ENCODE measurements at regions not wholly inside any gene's neighbourhood (a gene's known extent, or its start where the extent isn't known, plus 50 kb on each side); places are given as distances from the start of the nearest gene placed in this dataset.

GRCh38 chrX:21174439-21174838 lies 199.8 kb upstream of the CNKSR2 start:
- no peaks in the 10 kb centered on the region for H3K79me1 ChIP-seq (ENCODE audit: low read depth, low read length)
- H2BK15ac ChIP-seq (ENCODE audit: low read length) = no peak overlapping the region
- no peak overlapping the region for H3K27ac ChIP-seq (replicated peaks; ENCODE audit: low read length)
- DNase-seq (ENCODE audit: low spot score) = no peak
- no peak overlapping the region for H3K9ac ChIP-seq (ENCODE audit: low read depth, low read length, poor library complexity)
- H2AFZ ChIP-seq (ENCODE audit: low read length) = no peak overlapping the region
- H2BK12ac ChIP-seq (ENCODE audit: low read length) = no peak overlapping the region
- no peak overlapping the region for H2BK5ac ChIP-seq (ENCODE audit: low read length)
- no peak overlapping the region for H3K18ac ChIP-seq (ENCODE audit: low read length)
- H2BK120ac ChIP-seq (ENCODE audit: low read depth, low read length) = no peak overlapping the region
- H3K4me2 ChIP-seq (ENCODE audit: insufficient read depth, low read length, poor library complexity, severe bottlenecking) = no peak overlapping the region
- no peak overlapping the region for H3K4ac ChIP-seq (ENCODE audit: low read length)
- no peak overlapping the region for H4K91ac ChIP-seq (ENCODE audit: low read depth, low read length, poor library complexity)
- no CpG with 5 or more reads among the region's 1 CpG for WGBS, 2 donors (ENCODE audit: extremely low coverage in 2 of 2, insufficient read length in 2 of 2, insufficient replicate concordance in 1 of 2)
- no peak overlapping the region for H3K14ac ChIP-seq (ENCODE audit: low read length)
- no peak overlapping the region for H3K4me3 ChIP-seq (ENCODE audit: low read length in 2 of 2)
- H4K8ac ChIP-seq (ENCODE audit: low read depth, low read length) = no peak overlapping the region
- no peaks in the 10 kb centered on the region for H3K36me3 ChIP-seq (replicated peaks in 1 of 2; ENCODE audit: control insufficient read depth in 2 of 2, insufficient read depth in 2 of 2, low read length in 2 of 2)
- H3K23ac ChIP-seq (ENCODE audit: low read depth, low read length, poor library complexity) = no peak overlapping the region
- no peaks in the 10 kb centered on the region for H3K4me1 ChIP-seq (ENCODE audit: control insufficient read depth in 2 of 2, insufficient read depth in 1 of 2, low read depth in 1 of 2, low read length in 2 of 2)
- no peaks in the 10 kb centered on the region for H3K27me3 ChIP-seq (ENCODE audit: control insufficient read depth in 3 of 3, insufficient read depth in 3 of 3, low read depth in 1 of 3, low read length in 3 of 3)
- H2AK5ac ChIP-seq (ENCODE audit: low read depth, low read length) = no peak overlapping the region
- H3K9me3 ChIP-seq (replicated peaks in 1 of 2; ENCODE audit: control insufficient read depth in 2 of 2, insufficient read depth in 1 of 2, low read depth in 1 of 2, low read length in 2 of 2) = no peaks in the 10 kb centered on the region

GRCh38 chrX:21176921-21177571 lies 197.2 kb upstream of the CNKSR2 start:
- H3K36me3 ChIP-seq (replicated peaks in 1 of 2; ENCODE audit: control insufficient read depth in 2 of 2, insufficient read depth in 2 of 2, low read length in 2 of 2) = no peaks in the 10 kb centered on the region
- no CpG with 5 or more reads among the region's 5 CpGs for WGBS, 2 donors (ENCODE audit: extremely low coverage in 2 of 2, insufficient read length in 2 of 2, insufficient replicate concordance in 1 of 2)
- no peak overlapping the region for H2AK5ac ChIP-seq (ENCODE audit: low read depth, low read length)
- H3K18ac ChIP-seq (ENCODE audit: low read length) = no peak overlapping the region
- H4K8ac ChIP-seq (ENCODE audit: low read depth, low read length) = no peak overlapping the region
- H3K4me1 ChIP-seq (ENCODE audit: control insufficient read depth in 2 of 2, insufficient read depth in 1 of 2, low read depth in 1 of 2, low read length in 2 of 2) = no peaks in the 10 kb centered on the region
- H3K27ac ChIP-seq (replicated peaks; ENCODE audit: low read length) = no peak overlapping the region
- H4K91ac ChIP-seq (ENCODE audit: low read depth, low read length, poor library complexity) = no peak overlapping the region
- H3K14ac ChIP-seq (ENCODE audit: low read length) = no peak overlapping the region
- no peak overlapping the region for H3K4me2 ChIP-seq (ENCODE audit: insufficient read depth, low read length, poor library complexity, severe bottlenecking)
- no peak overlapping the region for H2BK5ac ChIP-seq (ENCODE audit: low read length)
- no peaks in the 10 kb centered on the region for H3K79me1 ChIP-seq (ENCODE audit: low read depth, low read length)
- no peak overlapping the region for H2AFZ ChIP-seq (ENCODE audit: low read length)
- H2BK15ac ChIP-seq (ENCODE audit: low read length) = no peak overlapping the region
- H2BK120ac ChIP-seq (ENCODE audit: low read depth, low read length) = no peak overlapping the region
- no peaks in the 10 kb centered on the region for H3K27me3 ChIP-seq (ENCODE audit: control insufficient read depth in 3 of 3, insufficient read depth in 3 of 3, low read depth in 1 of 3, low read length in 3 of 3)
- H3K4me3 ChIP-seq (ENCODE audit: low read length in 2 of 2) = no peak overlapping the region
- H3K4ac ChIP-seq (ENCODE audit: low read length) = no peak overlapping the region
- DNase-seq (ENCODE audit: low spot score) = no peak
- H2BK12ac ChIP-seq (ENCODE audit: low read length) = no peak overlapping the region
- no peak overlapping the region for H3K9ac ChIP-seq (ENCODE audit: low read depth, low read length, poor library complexity)
- H3K23ac ChIP-seq (ENCODE audit: low read depth, low read length, poor library complexity) = no peak overlapping the region
- H3K9me3 ChIP-seq (replicated peaks in 1 of 2; ENCODE audit: control insufficient read depth in 2 of 2, insufficient read depth in 1 of 2, low read depth in 1 of 2, low read length in 2 of 2) = no peaks in the 10 kb centered on the region

- no peak overlapping the region for H3K23ac ChIP-seq (ENCODE audit: low read depth, low read length, poor library complexity)
- H3K79me1 ChIP-seq (ENCODE audit: low read depth, low read length) = no peaks in the 10 kb centered on the region
- H3K9ac ChIP-seq (ENCODE audit: low read depth, low read length, poor library complexity) = no peak overlapping the region
- no peak overlapping the region for H2BK12ac ChIP-seq (ENCODE audit: low read length)
- H3K4me1 ChIP-seq (ENCODE audit: control insufficient read depth in 2 of 2, insufficient read depth in 1 of 2, low read depth in 1 of 2, low read length in 2 of 2) = no peaks in the 10 kb centered on the region
- no peak overlapping the region for H2AFZ ChIP-seq (ENCODE audit: low read length)
- H2BK120ac ChIP-seq (ENCODE audit: low read depth, low read length) = no peak overlapping the region
- H2AK5ac ChIP-seq (ENCODE audit: low read depth, low read length) = no peak overlapping the region
- no CpG with 5 or more reads among the region's 2 CpGs for whole genome bisulfite sequencing, 2 donors (ENCODE audit: extremely low coverage in 2 of 2, insufficient read length in 2 of 2, insufficient replicate concordance in 1 of 2)
- no peak overlapping the region for H3K27ac ChIP-seq (replicated peaks; ENCODE audit: low read length)
- no peaks in the 10 kb centered on the region for H3K27me3 ChIP-seq (ENCODE audit: control insufficient read depth in 3 of 3, insufficient read depth in 3 of 3, low read depth in 1 of 3, low read length in 3 of 3)
- H3K9me3 ChIP-seq (replicated peaks in 1 of 2; ENCODE audit: control insufficient read depth in 2 of 2, insufficient read depth in 1 of 2, low read depth in 1 of 2, low read length in 2 of 2) = no peaks in the 10 kb centered on the region
- no peak overlapping the region for H3K4ac ChIP-seq (ENCODE audit: low read length)
- H2BK5ac ChIP-seq (ENCODE audit: low read length) = no peak overlapping the region
- no peak overlapping the region for H3K14ac ChIP-seq (ENCODE audit: low read length)
- H3K18ac ChIP-seq (ENCODE audit: low read length) = no peak overlapping the region
- no peak for DNase-seq (ENCODE audit: low spot score)
- H3K36me3 ChIP-seq (replicated peaks in 1 of 2; ENCODE audit: control insufficient read depth in 2 of 2, insufficient read depth in 2 of 2, low read length in 2 of 2) = no peaks in the 10 kb centered on the region
- H3K4me2 ChIP-seq (ENCODE audit: insufficient read depth, low read length, poor library complexity, severe bottlenecking) = no peak overlapping the region
- H4K91ac ChIP-seq (ENCODE audit: low read depth, low read length, poor library complexity) = no peak overlapping the region
- no peak overlapping the region for H3K4me3 ChIP-seq (ENCODE audit: low read length in 2 of 2)
- H4K8ac ChIP-seq (ENCODE audit: low read depth, low read length) = no peak overlapping the region
- no peak overlapping the region for H2BK15ac ChIP-seq (ENCODE audit: low read length)
These were observed 192.9 kb upstream of the CNKSR2 start for GRCh38 chrX:21181232-21181853.

GRCh38 chrX:21193196-21193595 lies 181.0 kb upstream of the CNKSR2 start:
- no peaks in the 10 kb centered on the region for H3K79me1 ChIP-seq (ENCODE audit: low read depth, low read length)
- no peak overlapping the region for H3K4me2 ChIP-seq (ENCODE audit: insufficient read depth, low read length, poor library complexity, severe bottlenecking)
- no peak for DNase-seq (ENCODE audit: low spot score)
- H4K8ac ChIP-seq (ENCODE audit: low read depth, low read length) = no peak overlapping the region
- no peaks in the 10 kb centered on the region for H3K27me3 ChIP-seq (ENCODE audit: control insufficient read depth in 3 of 3, insufficient read depth in 3 of 3, low read depth in 1 of 3, low read length in 3 of 3)
- no peaks in the 10 kb centered on the region for H3K9me3 ChIP-seq (replicated peaks in 1 of 2; ENCODE audit: control insufficient read depth in 2 of 2, insufficient read depth in 1 of 2, low read depth in 1 of 2, low read length in 2 of 2)
- H2AFZ ChIP-seq (ENCODE audit: low read length) = no peak overlapping the region
- no peak overlapping the region for H3K4me3 ChIP-seq (ENCODE audit: low read length in 2 of 2)
- no peaks in the 10 kb centered on the region for H3K4me1 ChIP-seq (ENCODE audit: control insufficient read depth in 2 of 2, insufficient read depth in 1 of 2, low read depth in 1 of 2, low read length in 2 of 2)
- no peak overlapping the region for H3K23ac ChIP-seq (ENCODE audit: low read depth, low read length, poor library complexity)
- no peak overlapping the region for H2BK120ac ChIP-seq (ENCODE audit: low read depth, low read length)
- H2BK5ac ChIP-seq (ENCODE audit: low read length) = no peak overlapping the region
- H2BK12ac ChIP-seq (ENCODE audit: low read length) = no peak overlapping the region
- H2BK15ac ChIP-seq (ENCODE audit: low read length) = no peak overlapping the region
- no peak overlapping the region for H3K18ac ChIP-seq (ENCODE audit: low read length)
- H4K91ac ChIP-seq (ENCODE audit: low read depth, low read length, poor library complexity) = no peak overlapping the region
- H3K14ac ChIP-seq (ENCODE audit: low read length) = no peak overlapping the region
- H3K36me3 ChIP-seq (replicated peaks in 1 of 2; ENCODE audit: control insufficient read depth in 2 of 2, insufficient read depth in 2 of 2, low read length in 2 of 2) = no peaks in the 10 kb centered on the region
- H2AK5ac ChIP-seq (ENCODE audit: low read depth, low read length) = no peak overlapping the region
- no peak overlapping the region for H3K4ac ChIP-seq (ENCODE audit: low read length)
- no peak overlapping the region for H3K27ac ChIP-seq (replicated peaks; ENCODE audit: low read length)
- H3K9ac ChIP-seq (ENCODE audit: low read depth, low read length, poor library complexity) = no peak overlapping the region
